Adrenal gland (tissue), 5 donors: ENCODE measurements at regions not wholly inside any gene's neighbourhood (a gene's known extent, or its start where the extent isn't known, plus 50 kb on each side); places are given as distances from the start of the nearest gene placed in this dataset.

Experiments
- CTCF ChIP-seq, 6 experiments: fragments of 450-650 bp in 4 of 6; fragments of 200-600 bp in 2 of 6; sonication (generic) in 1 of 6; IDR thresholded peaks; 1 replicate in 5 of 6; 2 replicates in 1 of 6; pipeline versions ENCODE4 v1.5.1 to v1.8.0; 2016 to 2021; ENCODE audit warnings: antibody characterized with exemption in 6 of 6, mild to moderate bottlenecking in 2 of 6, moderate library complexity in 1 of 6
- POLR2A ChIP-seq, 2 donors: fragments of 450-650 bp; IDR thresholded peaks; one replicate each; pipeline ENCODE4 v1.6.1; 2017; ENCODE audit warnings: antibody characterized with exemption in 2 of 2, mild to moderate bottlenecking in 2 of 2, moderate library complexity in 1 of 2
- donor health status: DM: no; HTN: no; CAD: no.

DNA sequence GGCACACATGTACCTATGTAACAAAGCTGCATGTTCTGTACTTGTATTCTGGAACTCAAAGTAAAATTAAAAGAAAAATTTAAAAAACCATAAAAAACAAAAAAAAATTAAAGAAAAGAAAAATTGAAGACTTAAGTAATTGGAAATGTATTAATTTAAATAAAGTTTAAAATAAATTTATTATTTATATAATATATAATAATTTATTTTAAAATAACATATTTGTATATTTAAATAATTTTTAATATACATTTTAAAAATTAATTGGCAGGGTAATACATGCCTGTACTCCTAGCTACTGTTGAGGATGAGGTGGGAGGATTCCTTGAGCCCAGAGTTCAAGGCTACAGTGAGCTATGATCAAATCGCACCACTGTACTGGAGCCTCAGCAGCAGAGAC lies 1830.6 kb upstream of the CELF4 start:
- TF ChIP-seq CTCF (IDR thresholded peaks at IDR 0.05) (no peak), POLR2A (IDR thresholded peaks at IDR 0.05) (no peak)
